ENCODE measurements at regions not wholly inside any gene's neighbourhood (a gene's known extent, or its start where the extent isn't known, plus 50 kb on each side); places are given as distances from the start of the nearest gene placed in this dataset.
"Not testable (repeated sequence)": the region's sequence is repeated elsewhere in the genome, so short reads cannot be mapped to it uniquely, and the experiment has no call there.

DNA sequence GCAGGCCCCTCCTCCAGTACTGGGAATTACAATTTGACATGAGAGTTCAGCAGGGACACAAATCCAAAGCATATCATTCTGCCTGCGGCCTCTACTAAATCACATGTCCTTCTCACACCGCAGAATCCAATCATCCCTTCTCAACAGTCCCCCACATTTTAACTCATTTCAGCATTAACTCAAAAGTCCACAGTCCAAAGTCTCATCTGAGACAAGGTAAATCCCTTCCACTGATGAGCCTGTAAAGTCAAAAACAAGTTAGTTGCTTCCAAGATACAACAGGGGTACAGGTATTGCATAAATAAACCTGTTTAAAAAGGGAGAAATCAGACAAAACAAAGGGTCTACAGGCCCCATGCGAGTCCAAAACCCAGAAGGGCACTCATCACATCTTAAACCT is 64.0 kb downstream of the EBNA1BP2 start:
- Histone ChIP-seq H3K9me3 (ENCODE audit: low read length) (no peaks in the 10 kb centered on the region), H3K4me3 (ENCODE audit: low read depth in 1 of 2, low read length in 2 of 2) (no peak overlapping the region), H3K9ac (ENCODE audit: low read length) (no peak overlapping the region)

DNA sequence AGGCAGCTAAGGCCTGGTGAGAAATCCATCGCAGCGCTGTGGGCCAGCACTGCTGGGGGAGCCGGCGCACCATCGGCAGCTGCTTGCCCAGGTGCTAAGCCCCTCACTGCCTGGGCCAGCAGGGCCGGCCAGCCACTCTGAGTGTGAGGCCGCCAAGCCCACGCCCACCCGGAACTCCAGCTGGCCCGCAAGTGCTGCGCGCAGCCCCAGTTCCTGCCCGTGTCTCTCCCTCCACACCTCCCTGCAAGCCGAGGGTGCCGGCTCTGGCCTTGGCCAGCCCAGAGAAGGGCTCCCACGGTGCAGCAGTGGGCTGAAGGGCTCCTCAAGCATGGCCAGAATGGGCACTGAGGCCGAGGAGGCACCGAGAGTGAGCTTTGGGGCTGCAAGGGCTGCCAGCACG is 64.4 kb downstream of the EBNA1BP2 start:
- Histone ChIP-seq H3K4me3 (ENCODE audit: low read depth in 1 of 2, low read length in 2 of 2) (no peak overlapping the region), H3K27me3 (ENCODE audit: control insufficient read depth in 1 of 2, insufficient read depth in 2 of 2, low read length in 2 of 2) (no peaks in the 10 kb centered on the region), H3K36me3 (ENCODE audit: insufficient read depth, low read length) (no peaks in the 10 kb centered on the region), H3K4me1 (ENCODE audit: insufficient read depth, low read length) (no peaks in the 10 kb centered on the region), H3K9ac (ENCODE audit: low read length) (no peak overlapping the region), H3K27ac (ENCODE audit: low read depth, low read length) (no peak overlapping the region), H3K9me3 (ENCODE audit: low read length) (no peaks in the 10 kb centered on the region)

More for the DNA sequence above, 64.0 kb downstream of the EBNA1BP2 start:
- no peaks in the 10 kb centered on the region for H3K4me1 ChIP-seq (ENCODE audit: insufficient read depth, low read length)
- H3K27ac ChIP-seq (ENCODE audit: low read depth, low read length) = no peak overlapping the region
- H3K27me3 ChIP-seq (ENCODE audit: control insufficient read depth in 1 of 2, insufficient read depth in 2 of 2, low read length in 2 of 2) = no peaks in the 10 kb centered on the region
- H3K36me3 ChIP-seq (ENCODE audit: insufficient read depth, low read length) = no peaks in the 10 kb centered on the region

DNA sequence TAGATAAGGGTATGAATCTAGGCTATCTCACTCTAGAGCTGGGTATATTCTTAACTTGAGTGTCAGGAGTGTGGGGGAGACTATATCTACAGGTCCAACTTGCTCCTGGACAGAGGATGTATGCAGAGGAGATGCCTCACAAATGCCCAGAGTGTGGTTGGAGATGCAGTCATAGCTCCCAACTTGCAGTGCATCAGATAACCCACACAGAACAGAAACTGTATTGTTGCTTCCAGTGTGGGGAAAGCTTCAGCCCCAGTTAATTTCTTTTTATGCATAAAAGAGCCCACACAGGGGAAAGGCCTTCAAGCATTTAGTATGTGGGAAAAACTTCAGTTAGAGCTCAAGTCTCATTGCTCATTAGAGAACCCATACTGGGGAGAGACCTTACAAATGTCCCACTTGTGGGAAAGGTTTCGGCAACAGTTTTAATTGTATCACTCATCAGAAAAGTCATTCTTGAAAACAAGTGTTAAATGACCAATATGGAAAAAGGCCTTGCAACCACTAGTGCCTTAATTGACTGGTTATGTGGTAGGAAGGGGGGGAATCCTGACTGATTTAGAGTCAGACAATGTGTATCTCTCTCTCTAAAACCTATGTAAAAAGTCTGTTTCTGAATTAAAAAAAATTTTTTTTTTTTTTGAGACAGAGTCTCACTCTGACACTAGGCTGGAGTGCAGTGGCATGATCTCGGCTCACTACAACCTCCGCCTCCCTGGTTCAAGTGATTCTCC is 67.9 kb downstream of the EBNA1BP2 start:
- no peaks in the 10 kb centered on the region for H3K4me1 ChIP-seq (ENCODE audit: insufficient read depth, low read length)
- no peaks in the 10 kb centered on the region for H3K9me3 ChIP-seq (ENCODE audit: low read length)
- H3K9ac ChIP-seq (ENCODE audit: low read length) = no peak overlapping the region
- H3K4me3 ChIP-seq (ENCODE audit: low read depth in 1 of 2, low read length in 2 of 2) = no peak overlapping the region
- H3K36me3 ChIP-seq (ENCODE audit: insufficient read depth, low read length) = no peaks in the 10 kb centered on the region
- H3K27ac ChIP-seq (ENCODE audit: low read depth, low read length) = no peak overlapping the region
- H3K27me3 ChIP-seq (ENCODE audit: control insufficient read depth in 1 of 2, insufficient read depth in 2 of 2, low read length in 2 of 2) = no peaks in the 10 kb centered on the region

DNA sequence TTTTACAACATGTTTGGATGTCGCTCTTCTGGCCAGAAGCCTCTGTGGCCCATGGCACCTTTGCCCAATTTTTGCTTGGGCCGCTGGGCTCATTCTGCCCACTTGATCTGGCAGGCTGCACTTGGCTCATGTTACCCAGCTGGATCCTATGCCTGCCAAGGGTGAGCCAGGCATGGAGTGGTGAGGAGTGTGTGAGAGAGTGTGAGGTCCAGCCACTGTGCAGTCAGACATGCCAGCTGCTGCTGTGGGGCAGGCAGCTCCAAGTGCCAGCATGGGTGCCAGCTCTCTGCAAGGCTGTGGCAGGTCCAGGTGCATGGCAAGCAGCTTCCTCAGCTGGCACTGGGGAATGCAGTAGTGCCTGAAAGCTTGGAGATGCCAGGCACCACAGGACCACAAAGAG is 71.0 kb downstream of the EBNA1BP2 start:
- no peak overlapping the region for H3K4me3 ChIP-seq (ENCODE audit: low read depth in 1 of 2, low read length in 2 of 2)
- no peaks in the 10 kb centered on the region for H3K36me3 ChIP-seq (ENCODE audit: insufficient read depth, low read length)
- H3K9ac ChIP-seq (ENCODE audit: low read length) = no peak overlapping the region
- H3K9me3 ChIP-seq (ENCODE audit: low read length) = no peaks in the 10 kb centered on the region
- H3K27me3 ChIP-seq (ENCODE audit: control insufficient read depth in 1 of 2, insufficient read depth in 2 of 2, low read length in 2 of 2) = no peaks in the 10 kb centered on the region
- H3K27ac ChIP-seq (ENCODE audit: low read depth, low read length) = no peak overlapping the region
- no peaks in the 10 kb centered on the region for H3K4me1 ChIP-seq (ENCODE audit: insufficient read depth, low read length)

DNA sequence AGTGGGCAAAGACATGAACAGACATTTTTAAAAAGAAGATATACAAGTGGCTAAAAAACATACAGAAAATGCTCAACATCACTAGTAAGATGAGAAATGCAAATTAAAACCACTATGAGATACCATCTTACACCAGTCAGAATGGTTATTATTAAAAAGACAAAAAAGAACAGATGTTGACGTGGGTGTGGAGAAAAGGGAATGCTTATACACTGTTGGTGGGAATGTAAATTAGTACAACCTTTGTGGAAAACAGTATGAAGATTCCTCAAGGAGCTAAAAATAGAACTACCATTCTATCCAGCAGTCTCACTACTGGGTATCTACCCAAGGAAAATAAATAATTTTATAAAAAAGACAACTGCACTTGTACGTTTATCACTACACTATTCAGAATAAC is 73.9 kb downstream of the EBNA1BP2 start:
- Histone ChIP-seq H3K4me1 (ENCODE audit: insufficient read depth, low read length) (no peaks in the 10 kb centered on the region), H3K27me3 (ENCODE audit: control insufficient read depth in 1 of 2, insufficient read depth in 2 of 2, low read length in 2 of 2) (no peaks in the 10 kb centered on the region), H3K9ac (ENCODE audit: low read length) (no peak overlapping the region), H3K36me3 (ENCODE audit: insufficient read depth, low read length) (no peaks in the 10 kb centered on the region), H3K9me3 (ENCODE audit: low read length) (no peaks in the 10 kb centered on the region), H3K27ac (ENCODE audit: low read depth, low read length) (no peak overlapping the region), H3K4me3 (ENCODE audit: low read depth in 1 of 2, low read length in 2 of 2) (no peak overlapping the region)

DNA sequence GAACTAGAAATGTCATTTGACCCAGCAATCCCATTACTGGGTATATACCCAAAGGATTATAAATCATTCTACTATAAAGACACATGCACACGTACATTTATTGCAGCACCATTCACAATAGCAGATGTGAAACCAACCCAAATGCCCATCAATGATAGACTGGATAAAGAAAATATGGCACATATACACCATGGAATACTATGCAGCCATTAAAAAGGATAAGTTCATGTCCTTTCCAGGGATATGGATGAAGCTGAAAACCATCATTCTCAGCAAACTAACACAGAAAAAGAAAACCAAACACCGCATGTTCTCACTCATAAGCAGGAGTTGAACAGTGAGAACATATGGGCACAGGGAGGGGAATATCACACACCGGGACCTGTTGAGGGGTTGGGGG is 75.6 kb downstream of the EBNA1BP2 start:
- H3K36me3 ChIP-seq (ENCODE audit: insufficient read depth, low read length); H3K4me3 ChIP-seq (ENCODE audit: low read depth in 1 of 2, low read length in 2 of 2); H3K9me3 ChIP-seq (ENCODE audit: low read length); H3K27me3 ChIP-seq (ENCODE audit: control insufficient read depth in 1 of 2, insufficient read depth in 2 of 2, low read length in 2 of 2); H3K27ac ChIP-seq (ENCODE audit: low read depth, low read length); H3K4me1 ChIP-seq (ENCODE audit: insufficient read depth, low read length); H3K9ac ChIP-seq (ENCODE audit: low read length): not testable (repeated sequence)

DNA sequence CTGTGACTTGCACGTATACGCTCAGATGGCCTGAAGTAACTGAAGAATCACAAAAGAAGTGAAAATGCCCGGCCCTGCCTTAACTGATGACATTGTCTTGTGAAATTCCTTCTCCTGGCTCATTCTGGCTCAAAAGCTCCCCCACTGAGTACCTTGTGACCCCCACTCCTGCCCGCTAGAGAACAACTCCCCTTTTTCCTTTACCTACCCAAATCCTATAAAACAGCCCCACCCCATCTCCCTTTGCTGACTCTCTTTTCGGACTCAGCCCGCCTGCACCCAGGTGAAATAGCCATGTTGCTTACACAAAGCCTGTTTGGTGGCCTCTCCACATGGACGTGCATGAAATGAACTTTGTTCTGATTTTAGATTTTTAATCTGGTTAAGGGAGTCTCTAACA is 81.3 kb downstream of the EBNA1BP2 start:
- not testable (repeated sequence) for H3K4me3 ChIP-seq (ENCODE audit: low read depth in 1 of 2, low read length in 2 of 2); H3K27me3 ChIP-seq (ENCODE audit: control insufficient read depth in 1 of 2, insufficient read depth in 2 of 2, low read length in 2 of 2); H3K4me1 ChIP-seq (ENCODE audit: insufficient read depth, low read length); H3K9ac ChIP-seq (ENCODE audit: low read length); H3K27ac ChIP-seq (ENCODE audit: low read depth, low read length); H3K9me3 ChIP-seq (ENCODE audit: low read length); H3K36me3 ChIP-seq (ENCODE audit: insufficient read depth, low read length)

DNA sequence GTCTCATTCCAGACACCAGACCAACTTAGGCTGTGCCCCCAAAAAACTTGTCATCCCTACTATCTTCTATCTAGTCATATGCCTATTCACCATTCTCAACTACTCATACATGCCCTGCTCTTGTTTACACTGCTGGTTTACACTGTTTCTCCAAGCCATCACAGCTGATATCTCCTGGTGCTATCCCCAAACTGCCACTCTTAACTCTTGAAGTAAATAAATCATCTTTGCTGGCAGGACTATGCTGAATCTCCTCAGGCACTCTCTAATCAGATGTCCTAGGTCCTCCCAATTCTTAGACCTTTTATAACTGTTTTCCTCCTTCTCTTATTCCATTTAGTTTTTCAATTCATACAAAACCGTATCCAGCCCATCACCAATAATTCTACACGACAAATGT is 81.9 kb downstream of the EBNA1BP2 start:
- not testable (repeated sequence) for H3K4me1 ChIP-seq (ENCODE audit: insufficient read depth, low read length); H3K4me3 ChIP-seq (ENCODE audit: low read depth in 1 of 2, low read length in 2 of 2); H3K27ac ChIP-seq (ENCODE audit: low read depth, low read length); H3K9ac ChIP-seq (ENCODE audit: low read length); H3K9me3 ChIP-seq (ENCODE audit: low read length); H3K36me3 ChIP-seq (ENCODE audit: insufficient read depth, low read length); H3K27me3 ChIP-seq (ENCODE audit: control insufficient read depth in 1 of 2, insufficient read depth in 2 of 2, low read length in 2 of 2)

DNA sequence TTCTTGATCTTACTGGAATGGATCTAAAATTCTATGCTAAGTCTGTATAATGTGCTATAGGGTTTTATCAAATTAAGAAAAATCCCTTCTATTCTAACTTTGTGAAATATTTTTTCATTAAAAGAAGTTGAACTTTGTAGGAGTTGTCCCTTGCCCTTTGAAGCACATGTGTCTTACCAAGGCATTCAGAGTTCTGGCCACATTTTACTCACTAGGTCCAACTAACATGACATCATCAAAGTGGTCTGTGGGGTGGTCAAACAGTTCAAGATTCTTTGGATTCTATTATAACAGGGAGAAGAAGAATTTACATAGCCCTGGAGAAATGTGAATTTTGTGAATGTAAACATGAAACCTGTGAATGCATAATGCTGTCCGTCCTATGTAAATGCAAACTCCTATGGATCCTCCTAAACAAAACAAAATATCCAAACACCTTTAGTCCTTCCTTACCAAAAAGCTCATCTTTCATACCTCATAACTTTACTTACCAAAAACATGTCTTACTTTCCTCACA is 88.7 kb downstream of the EBNA1BP2 start:
- H3K27me3 ChIP-seq (ENCODE audit: control insufficient read depth in 1 of 2, insufficient read depth in 2 of 2, low read length in 2 of 2) = no peaks in the 10 kb centered on the region
- no peak overlapping the region for H3K27ac ChIP-seq (ENCODE audit: low read depth, low read length)
- H3K9me3 ChIP-seq (ENCODE audit: low read length) = no peaks in the 10 kb centered on the region
- H3K4me1 ChIP-seq (ENCODE audit: insufficient read depth, low read length) = no peaks in the 10 kb centered on the region
- H3K9ac ChIP-seq (ENCODE audit: low read length) = no peak overlapping the region
- H3K36me3 ChIP-seq (ENCODE audit: insufficient read depth, low read length) = no peaks in the 10 kb centered on the region
- H3K4me3 ChIP-seq (ENCODE audit: low read depth in 1 of 2, low read length in 2 of 2) = no peak overlapping the region

DNA sequence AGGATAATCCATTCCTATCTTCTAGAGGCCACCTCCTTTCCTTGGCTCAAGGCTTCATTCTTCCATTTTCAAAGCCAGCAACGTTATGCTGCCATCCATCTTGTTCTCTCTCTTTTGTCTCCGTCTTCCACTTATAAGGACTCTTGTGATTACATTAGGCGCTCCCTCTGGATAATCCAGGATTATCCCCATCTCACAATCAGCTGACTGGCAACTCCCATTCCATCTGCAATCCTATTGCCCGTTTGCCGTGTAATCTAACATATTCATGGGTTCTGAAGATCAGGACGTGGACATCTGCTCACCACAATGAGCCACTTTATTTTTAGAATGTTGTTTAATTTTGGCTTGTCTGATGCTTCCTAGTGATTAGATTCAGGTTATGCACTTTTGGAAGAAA is 89.3 kb downstream of the EBNA1BP2 start:
- no peaks in the 10 kb centered on the region for H3K4me1 ChIP-seq (ENCODE audit: insufficient read depth, low read length)
- H3K9me3 ChIP-seq (ENCODE audit: low read length) = no peaks in the 10 kb centered on the region
- no peaks in the 10 kb centered on the region for H3K27me3 ChIP-seq (ENCODE audit: control insufficient read depth in 1 of 2, insufficient read depth in 2 of 2, low read length in 2 of 2)
- H3K9ac ChIP-seq (ENCODE audit: low read length) = no peak overlapping the region
- no peak overlapping the region for H3K27ac ChIP-seq (ENCODE audit: low read depth, low read length)
- no peak overlapping the region for H3K4me3 ChIP-seq (ENCODE audit: low read depth in 1 of 2, low read length in 2 of 2)
- H3K36me3 ChIP-seq (ENCODE audit: insufficient read depth, low read length) = no peaks in the 10 kb centered on the region

DNA sequence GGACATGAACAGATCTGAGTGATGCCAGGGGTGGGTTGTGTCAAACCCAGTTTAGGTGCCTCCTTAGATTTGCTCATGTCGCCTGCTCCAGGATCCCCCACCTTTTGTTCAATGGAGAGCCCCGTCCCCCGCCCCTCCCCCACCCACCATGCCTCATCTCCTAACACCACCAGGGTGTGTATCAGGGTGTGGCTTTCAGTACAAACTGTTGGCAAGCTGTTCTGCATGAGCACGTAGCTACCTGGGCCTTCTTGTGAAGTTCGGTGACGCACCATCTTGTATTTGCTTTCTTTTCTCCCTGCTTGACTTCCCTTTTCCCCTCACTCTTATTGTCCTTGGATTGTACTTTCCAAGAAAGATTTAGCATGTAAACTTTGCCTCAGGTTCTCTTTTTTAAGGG is 94.8 kb downstream of the EBNA1BP2 start:
- H3K9me3 ChIP-seq (ENCODE audit: low read length) = no peaks in the 10 kb centered on the region
- H3K36me3 ChIP-seq (ENCODE audit: insufficient read depth, low read length) = no peaks in the 10 kb centered on the region
- H3K4me1 ChIP-seq (ENCODE audit: insufficient read depth, low read length) = no peaks in the 10 kb centered on the region
- H3K9ac ChIP-seq (ENCODE audit: low read length) = no peak overlapping the region
- H3K27me3 ChIP-seq (ENCODE audit: control insufficient read depth in 1 of 2, insufficient read depth in 2 of 2, low read length in 2 of 2) = no peaks in the 10 kb centered on the region
- H3K4me3 ChIP-seq (ENCODE audit: low read depth in 1 of 2, low read length in 2 of 2) = no peak overlapping the region
- H3K27ac ChIP-seq (ENCODE audit: low read depth, low read length) = no peak overlapping the region

DNA sequence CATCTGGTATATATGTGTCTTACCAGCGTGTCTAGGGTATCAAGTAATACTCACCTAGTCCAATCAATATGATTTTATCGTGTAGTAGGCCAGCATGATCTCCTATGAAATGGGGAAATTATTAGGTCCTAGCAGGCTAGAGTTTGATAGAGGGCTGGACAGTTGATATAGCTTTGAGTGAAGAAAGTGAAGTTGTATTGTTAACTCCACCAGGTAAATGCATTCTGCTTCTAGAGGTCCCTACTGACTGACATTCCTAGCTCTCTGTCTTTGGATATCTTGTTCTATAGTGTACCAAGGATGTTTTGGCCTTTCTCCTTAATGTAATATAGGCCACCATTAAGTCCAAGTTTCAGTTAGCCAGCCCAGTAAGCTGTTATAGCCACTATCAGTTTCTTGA is 97.4 kb downstream of the EBNA1BP2 start:
- peaks cover 3% of the 10 kb centered on the region for H3K4me1 ChIP-seq (ENCODE audit: insufficient read depth, low read length)
- H3K27ac ChIP-seq (ENCODE audit: low read depth, low read length) = no peak overlapping the region
- H3K27me3 ChIP-seq (ENCODE audit: control insufficient read depth in 1 of 2, insufficient read depth in 2 of 2, low read length in 2 of 2) = no peaks in the 10 kb centered on the region
- H3K9ac ChIP-seq (ENCODE audit: low read length) = no peak overlapping the region
- H3K4me3 ChIP-seq (ENCODE audit: low read depth in 1 of 2, low read length in 2 of 2) = no peak overlapping the region
- no peaks in the 10 kb centered on the region for H3K36me3 ChIP-seq (ENCODE audit: insufficient read depth, low read length)
- H3K9me3 ChIP-seq (ENCODE audit: low read length) = no peaks in the 10 kb centered on the region
